ENCODE measurements at regions not wholly inside any gene's neighbourhood (a gene's known extent, or its start where the extent isn't known, plus 50 kb on each side); places are given as distances from the start of the nearest gene placed in this dataset.

DNA sequence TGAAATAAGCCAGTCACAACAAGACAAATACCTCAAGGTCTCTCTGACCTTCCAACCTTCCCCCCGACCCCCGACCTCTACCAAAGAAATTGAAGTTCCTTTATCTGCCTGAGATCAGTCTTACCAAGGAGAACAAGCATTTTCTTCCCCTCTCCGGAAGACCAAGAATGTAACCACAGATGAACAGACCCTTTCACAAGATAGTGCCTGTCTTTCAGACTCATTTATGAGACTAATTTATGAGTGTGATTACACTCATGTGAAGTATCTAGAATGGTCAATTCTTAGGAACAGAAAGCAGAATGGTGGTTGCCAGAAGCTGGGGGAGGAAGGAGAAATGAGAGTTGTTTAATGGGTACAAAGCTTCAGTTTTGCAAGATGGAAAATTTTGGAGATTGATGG, 108.9 kb upstream of the MKLN1 start:
- no peak for TF ChIP-seq EZH2 (IDR thresholded peaks at IDR 0.05; ENCODE audit: low read length)
- TF ChIP-seq, protein P1, sequence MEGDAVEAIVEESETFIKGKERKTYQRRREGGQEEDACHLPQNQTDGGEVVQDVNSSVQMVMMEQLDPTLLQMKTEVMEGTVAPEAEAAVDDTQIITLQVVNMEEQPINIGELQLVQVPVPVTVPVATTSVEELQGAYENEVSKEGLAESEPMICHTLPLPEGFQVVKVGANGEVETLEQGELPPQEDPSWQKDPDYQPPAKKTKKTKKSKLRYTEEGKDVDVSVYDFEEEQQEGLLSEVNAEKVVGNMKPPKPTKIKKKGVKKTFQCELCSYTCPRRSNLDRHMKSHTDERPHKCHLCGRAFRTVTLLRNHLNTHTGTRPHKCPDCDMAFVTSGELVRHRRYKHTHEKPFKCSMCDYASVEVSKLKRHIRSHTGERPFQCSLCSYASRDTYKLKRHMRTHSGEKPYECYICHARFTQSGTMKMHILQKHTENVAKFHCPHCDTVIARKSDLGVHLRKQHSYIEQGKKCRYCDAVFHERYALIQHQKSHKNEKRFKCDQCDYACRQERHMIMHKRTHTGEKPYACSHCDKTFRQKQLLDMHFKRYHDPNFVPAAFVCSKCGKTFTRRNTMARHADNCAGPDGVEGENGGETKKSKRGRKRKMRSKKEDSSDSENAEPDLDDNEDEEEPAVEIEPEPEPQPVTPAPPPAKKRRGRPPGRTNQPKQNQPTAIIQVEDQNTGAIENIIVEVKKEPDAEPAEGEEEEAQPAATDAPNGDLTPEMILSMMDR (optimal IDR thresholded peaks at IDR 0.05 in 1 of 3, IDR thresholded peaks at IDR 0.05 in 1 of 3, conservative IDR thresholded peaks at IDR 0.05 in 1 of 3; ENCODE audit: extremely low read depth in 1 of 3, insufficient read depth in 2 of 3, low read length in 3 of 3), result no peak

All from keratinocyte (primary cell).